Transverse colon (tissue), 4 donors: ENCODE measurements at regions not wholly inside any gene's neighbourhood (a gene's known extent, or its start where the extent isn't known, plus 50 kb on each side); places are given as distances from the start of the nearest gene placed in this dataset.

Experiments used
- EP300 ChIP-seq: sonication (generic); formaldehyde crosslinking; IDR thresholded peaks from one replicate; pipeline ENCODE4 v1.6.1; 2017; ENCODE audit warnings: antibody characterized with exemption, low read depth
- POLR2AphosphoS5 ChIP-seq, 3 donors: sonication (generic); formaldehyde crosslinking; IDR thresholded peaks; one replicate each; pipeline ENCODE4 v1.6.1; 2016; ENCODE audit warnings: antibody characterized with exemption in 3 of 3
- TF ChIP-seq, protein P1 (sequence below), 5 experiments: fragments of 200-600 bp in 3 of 5; fragments of 450-650 bp in 2 of 5; sonication (generic) in 3 of 5; IDR thresholded peaks; 1 replicate in 2 of 5; 2 replicates in 3 of 5; pipeline ENCODE4 v1.5.1; 2016 to 2017; ENCODE audit warnings: antibody characterized with exemption in 5 of 5, inconsistent platforms in 3 of 5, mild to moderate bottlenecking in 2 of 5, moderate library complexity in 1 of 5

DNA sequence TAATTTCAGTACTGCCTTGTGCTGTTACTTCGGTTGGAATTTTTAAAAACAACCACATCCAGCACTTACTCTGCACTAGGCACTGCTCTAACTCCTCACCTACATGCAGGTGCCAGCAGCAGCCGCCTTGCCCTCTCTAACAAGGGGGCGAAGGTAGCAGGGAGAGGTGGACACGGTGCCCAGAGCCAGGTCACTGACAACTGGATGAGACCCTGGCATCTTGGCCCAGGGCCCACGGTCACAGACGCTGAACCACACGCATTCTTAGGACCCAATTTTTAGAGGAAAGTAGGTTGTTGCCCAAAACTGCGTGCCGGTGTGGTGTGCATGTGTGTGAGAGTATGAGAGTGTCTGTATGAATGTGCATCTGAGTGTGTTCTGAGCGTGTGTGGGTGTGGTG lies 63.4 kb upstream of the GATA2 start:
- TF ChIP-seq POLR2AphosphoS5 (IDR thresholded peaks at IDR 0.05) (no peak), EP300 (no peak)
- TF ChIP-seq, protein P1, sequence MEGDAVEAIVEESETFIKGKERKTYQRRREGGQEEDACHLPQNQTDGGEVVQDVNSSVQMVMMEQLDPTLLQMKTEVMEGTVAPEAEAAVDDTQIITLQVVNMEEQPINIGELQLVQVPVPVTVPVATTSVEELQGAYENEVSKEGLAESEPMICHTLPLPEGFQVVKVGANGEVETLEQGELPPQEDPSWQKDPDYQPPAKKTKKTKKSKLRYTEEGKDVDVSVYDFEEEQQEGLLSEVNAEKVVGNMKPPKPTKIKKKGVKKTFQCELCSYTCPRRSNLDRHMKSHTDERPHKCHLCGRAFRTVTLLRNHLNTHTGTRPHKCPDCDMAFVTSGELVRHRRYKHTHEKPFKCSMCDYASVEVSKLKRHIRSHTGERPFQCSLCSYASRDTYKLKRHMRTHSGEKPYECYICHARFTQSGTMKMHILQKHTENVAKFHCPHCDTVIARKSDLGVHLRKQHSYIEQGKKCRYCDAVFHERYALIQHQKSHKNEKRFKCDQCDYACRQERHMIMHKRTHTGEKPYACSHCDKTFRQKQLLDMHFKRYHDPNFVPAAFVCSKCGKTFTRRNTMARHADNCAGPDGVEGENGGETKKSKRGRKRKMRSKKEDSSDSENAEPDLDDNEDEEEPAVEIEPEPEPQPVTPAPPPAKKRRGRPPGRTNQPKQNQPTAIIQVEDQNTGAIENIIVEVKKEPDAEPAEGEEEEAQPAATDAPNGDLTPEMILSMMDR (IDR thresholded peaks at IDR 0.05): no peak
